ENCODE measurements at regions not wholly inside any gene's neighbourhood (a gene's known extent, or its start where the extent isn't known, plus 50 kb on each side); places are given as distances from the start of the nearest gene placed in this dataset.
"Not testable (repeated sequence)": the region's sequence is repeated elsewhere in the genome, so short reads cannot be mapped to it uniquely, and the experiment has no call there.

DNA sequence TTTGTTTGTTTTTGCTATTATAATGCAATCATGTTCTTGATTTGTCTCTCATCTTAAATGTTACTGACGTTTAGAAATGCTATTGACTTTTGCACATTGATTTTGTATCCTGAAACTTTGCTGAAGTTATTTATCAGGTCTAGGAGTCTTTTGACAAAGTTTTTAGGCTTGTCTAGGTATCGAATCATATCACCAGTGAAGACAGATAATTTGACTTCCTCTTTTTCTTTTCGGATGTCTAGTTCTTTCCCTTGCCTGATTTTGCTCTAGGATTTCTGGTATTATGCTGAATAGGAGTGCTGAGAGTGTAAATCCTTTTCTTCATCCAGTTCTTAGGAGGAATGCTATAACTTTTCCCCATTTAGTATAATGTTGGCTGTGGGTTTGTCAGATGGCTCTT lies 719.7 kb upstream of the BCHE start:
- no peak for DNase-seq (ENCODE audit: low spot score)

DNA sequence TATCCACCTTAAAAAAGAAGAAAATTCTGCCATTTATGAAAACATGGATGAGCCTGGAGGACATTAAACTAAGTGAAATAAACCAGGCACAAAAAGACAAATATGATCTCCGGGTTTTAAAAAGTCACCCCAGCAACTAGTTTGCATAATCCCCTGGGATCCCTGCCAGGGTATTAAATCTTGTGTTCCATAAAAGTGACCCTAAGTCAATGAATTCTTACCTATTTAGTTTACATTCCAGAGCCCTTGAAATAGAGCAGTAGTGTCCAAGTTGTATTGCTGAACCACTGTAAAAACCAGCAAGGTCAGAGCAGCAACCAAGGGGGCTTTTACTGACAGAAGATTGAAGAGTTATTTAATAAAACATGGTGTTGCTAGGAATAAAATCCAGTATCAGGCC lies 716.8 kb upstream of the BCHE start:
- DNase-seq (ENCODE audit: low spot score) (no peak), ATAC-seq (no peak)

More for the DNA sequence above, 719.7 kb upstream of the BCHE start:
- ATAC-seq, result no peak

DNA sequence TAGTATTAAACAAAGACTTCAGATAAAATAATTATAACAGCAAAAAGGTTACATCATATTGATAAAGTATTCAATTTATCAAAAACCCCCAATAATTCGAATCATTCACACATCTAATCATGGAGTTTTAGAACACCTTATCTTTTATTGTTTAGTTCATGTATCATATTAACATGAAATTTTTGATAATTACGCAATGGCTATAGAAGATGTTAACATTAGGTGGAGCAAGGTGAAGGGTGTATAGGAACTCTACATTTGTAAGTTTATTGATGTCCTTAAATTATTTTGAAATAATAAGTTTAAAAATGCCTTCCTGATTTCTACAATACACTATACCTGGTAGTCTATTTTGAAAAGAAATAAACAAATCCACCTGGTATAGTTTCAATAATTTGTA lies 696.5 kb upstream of the BCHE start:
- no peak for DNase-seq (ENCODE audit: low spot score)
- ATAC-seq, result no peak

DNA sequence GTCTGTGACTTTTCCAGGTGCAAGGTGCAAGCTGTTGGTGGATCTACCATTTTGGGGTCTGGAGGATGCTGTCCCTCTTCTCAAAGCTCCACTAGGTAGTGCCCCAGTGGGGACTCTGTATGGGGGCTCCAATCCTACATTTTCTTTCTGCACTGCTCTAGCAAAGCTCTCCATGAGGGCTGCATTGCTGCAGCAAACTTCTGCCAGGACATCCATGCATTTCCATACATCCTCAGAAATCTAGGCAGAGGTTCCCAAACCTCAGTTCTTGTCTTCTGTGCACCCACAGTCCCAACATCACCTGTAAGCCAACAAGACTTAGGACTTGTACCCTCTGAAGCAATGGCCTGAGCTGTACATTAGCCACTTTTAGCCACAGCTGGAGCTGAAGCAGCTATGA lies 694.5 kb upstream of the BCHE start:
- ATAC-seq (no peak), DNase-seq (ENCODE audit: low spot score) (no peak)

DNA sequence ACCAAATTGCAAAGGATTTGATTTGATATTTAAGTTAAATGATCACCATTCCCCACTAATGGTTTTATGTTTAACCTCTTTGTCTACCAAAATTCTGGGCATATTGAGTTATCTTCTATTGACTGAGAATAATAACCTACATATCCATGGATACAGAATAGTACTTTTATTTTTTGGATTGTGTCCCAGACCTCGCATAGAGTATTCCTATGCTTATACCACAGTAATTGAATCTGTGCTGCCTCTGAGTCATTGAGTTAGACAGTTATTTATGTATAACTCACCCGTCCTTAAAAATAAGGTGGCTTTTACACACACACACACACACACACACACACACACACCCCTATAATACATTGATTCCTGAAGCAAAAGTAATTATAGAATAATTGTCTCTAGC lies 690.1 kb upstream of the BCHE start:
- ATAC-seq (no peak), DNase-seq (ENCODE audit: low spot score) (no peak)

DNA sequence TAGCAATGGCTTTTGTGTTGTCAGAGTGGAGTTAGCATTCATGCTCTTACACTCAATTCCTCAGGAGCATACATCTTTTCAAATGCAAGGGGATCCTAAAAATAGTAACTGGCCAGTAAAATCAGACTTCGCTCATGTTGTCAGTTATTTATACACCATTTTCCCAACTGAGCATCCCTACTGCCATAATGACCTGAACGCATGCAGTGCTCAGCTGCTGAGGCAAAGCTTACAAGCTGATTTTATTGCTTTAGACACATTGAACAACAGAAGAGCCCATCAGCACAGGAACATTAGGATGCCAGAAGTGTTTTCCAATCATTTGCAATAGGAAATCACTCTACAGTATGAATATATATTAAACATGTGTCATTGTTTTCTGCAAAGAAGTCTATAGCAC lies 689.7 kb upstream of the BCHE start:
- ATAC-seq (no peak), DNase-seq (ENCODE audit: low spot score) (no peak)

DNA sequence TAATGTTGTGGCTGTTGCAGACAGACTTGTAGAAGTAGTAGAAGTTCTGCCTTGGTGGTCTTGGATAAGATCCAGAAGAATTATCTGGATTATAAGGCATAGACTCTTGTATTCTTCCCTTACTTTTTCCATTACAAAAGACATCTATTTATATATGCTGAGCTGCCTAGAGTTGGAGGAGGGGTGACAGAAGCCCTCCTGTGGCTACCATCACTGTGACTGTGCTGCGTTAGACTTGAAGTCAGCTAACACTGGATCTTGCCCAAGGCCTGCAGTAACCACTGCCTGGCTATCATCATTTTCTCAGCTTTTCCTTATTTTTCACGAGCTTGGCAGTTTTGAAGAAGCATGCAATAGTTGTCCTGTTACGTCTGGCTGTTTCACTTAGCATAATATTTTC lies 684.8 kb upstream of the BCHE start:
- DNase-seq (ENCODE audit: low spot score) (no peak), ATAC-seq (no peak)

DNA sequence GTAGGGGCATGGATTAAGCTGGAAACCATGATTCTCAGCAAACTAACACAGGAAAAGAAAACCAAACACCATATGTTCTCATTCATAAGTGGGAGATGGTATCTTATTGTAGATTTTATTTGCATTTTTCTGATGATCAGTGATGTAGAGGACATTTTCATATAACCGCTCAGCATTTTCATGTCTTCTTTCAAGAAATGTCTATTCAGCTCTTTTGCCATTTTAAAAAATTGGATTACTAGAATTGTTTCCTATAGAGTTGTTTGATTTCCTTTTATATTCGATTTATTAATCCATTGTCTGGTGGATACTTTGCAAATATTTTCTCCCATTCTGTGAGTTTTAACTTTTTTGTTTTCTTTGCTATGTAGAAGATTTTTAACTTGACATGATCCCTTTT lies 682.2 kb upstream of the BCHE start:
- ATAC-seq, result no peak
- no peak for DNase-seq (ENCODE audit: low spot score)

DNA sequence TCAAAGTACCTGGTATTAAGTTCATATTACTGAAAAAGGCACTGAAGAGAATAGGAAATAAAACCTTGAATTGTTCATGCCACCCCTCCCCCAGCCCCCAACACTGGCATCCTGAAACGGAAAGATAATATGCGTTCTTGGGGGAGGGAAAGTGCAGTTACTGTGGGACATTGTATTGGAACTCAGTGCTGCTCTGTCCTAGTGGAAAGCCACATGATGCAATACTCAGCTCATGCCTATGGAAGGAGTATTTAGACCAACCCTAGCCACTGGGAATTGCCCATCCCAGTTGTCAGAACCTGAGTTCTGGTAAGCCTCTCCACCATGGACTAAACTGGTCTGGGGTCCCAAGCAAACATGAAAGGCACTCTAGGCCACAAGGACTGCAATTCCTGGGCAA lies 680.8 kb upstream of the BCHE start:
- ATAC-seq (no peak), DNase-seq (ENCODE audit: low spot score) (no peak)

DNA sequence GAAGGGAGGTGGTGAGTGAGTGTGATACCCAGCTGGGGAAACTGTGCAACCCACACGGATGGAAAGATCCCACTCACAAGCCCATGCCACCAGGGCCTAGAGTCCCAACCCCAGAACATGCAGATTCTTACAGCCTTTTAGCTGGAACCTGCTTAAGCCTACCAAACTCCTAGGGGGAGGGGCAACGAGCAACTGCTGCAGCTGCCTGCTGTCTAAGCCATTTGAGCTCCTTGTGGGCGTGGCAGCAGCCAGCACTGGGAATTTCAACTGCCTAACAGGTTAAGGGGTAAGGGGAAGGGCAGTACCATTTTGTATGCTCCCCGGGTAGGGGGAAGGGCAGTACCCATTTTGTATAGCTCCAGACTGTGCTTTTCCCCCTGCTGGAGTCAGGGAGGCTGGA lies 673.2 kb upstream of the BCHE start:
- no peak for DNase-seq (ENCODE audit: low spot score)
- ATAC-seq, result no peak

DNA sequence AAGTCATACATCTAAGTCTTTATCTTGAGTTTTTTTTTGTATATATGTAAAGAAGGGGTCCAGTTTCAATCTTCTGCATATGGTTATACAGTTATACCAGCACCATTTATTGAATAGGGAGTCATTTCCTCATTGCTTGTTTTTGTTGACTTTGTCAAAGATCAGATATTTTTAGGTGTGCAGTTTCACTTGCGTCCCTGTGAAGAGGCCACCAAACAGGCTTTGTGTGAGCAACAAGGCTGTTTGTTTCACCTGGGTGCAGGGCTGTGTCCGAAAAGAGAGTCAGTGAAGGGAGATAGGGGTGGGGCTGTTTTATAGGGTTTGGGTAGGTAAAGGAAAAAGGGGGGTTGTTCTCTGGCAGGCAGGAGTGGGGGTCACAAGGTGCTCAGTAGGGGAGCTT lies 663.2 kb upstream of the BCHE start:
- not testable (repeated sequence) for DNase-seq (ENCODE audit: low spot score); ATAC-seq

DNA sequence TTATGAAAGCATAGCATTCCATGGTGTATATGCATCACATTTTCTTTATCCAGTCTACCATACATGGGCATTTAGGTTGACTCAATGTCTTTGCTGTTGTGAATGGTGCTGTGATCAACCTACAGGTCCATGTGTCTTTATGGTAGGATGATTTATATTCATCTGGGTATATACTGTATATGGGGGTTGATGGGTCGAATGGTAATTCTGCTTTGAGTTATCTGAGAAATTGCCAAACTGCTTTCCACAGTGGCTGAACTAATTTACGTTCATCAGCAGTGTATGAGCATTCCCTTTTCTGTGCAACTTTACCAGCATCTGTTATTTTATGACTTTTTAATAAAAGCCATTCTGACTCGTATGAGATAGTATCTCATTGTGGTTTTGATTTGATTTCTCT lies 662.4 kb upstream of the BCHE start:
- DNase-seq (ENCODE audit: low spot score) (no peak), ATAC-seq (no peak)

DNA sequence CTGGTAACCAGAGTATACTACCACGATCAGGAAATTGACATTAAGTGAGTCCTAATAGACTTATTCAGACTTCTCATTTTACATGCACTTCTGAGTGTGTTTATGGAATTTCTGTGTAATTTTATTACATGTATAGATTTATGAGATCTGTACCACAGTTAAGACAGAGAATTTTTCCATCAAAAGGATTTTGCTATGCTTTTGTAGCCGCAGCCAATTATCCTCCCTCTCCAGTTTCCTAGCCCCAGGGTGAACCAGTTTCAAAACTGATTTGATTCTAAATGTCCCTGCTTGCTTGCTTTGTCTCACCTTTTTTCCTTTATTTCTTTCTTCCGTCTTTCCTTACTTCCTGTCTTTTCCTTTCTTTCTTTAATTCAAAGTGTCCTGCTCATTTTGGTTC lies 661.2 kb upstream of the BCHE start:
- DNase-seq (ENCODE audit: low spot score) (no peak), ATAC-seq (no peak)

DNA sequence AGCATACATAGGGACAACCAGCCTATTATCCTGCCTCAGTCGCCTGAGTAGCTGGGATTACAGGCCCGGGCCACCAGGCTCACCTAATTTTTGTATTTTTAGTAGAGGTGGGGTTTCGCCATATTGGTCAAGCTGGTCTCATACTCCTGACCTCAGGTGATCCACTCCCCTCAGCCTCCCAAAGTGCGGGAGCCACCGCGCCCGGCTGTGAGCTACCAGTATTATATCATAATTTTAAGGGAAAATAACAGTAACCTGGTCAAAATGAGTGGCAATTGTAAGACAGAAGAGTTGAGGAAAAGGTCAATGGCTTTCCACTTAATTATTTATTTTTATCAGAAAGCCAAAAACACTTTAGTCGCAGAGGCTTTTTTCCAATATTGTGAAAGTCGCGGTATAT lies 652.6 kb upstream of the BCHE start:
- DNase-seq (ENCODE audit: low spot score) (no peak), ATAC-seq (no peak)

DNA sequence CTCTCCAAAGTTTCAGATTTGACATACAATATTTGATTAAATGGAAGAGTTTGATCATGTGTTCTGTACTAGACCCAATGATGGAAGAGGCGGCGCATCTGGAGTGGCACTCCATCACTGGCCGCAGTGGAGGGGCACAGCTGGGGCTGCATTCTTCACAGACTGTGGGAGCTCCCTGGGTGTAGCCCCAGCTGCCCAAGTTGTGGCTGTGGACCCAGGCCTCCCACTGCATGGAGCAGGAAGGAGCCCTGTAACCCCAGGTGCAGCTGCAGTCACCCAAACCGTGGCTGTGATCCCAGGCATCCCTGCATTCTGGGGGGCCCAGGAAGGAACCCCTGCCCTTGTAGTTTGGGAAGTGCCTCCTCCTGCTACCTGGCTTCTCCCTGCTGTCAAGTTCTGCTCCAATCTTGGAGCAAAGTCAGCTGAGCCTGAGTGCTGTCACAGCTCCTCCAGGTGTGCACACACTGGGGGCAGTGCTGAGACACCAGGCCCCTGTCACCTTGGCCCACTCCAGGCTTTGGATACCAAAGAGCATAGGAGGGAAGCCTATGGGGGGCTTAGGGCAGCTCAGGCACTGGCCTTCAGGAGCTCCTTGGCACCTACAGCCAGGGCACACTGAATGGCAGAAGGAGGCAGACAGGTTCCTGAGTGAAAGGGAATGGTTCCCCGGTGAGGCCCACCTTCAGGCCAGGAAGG lies 651.9 kb upstream of the BCHE start:
- ATAC-seq (no peak), DNase-seq (ENCODE audit: low spot score) (no peak)

DNA sequence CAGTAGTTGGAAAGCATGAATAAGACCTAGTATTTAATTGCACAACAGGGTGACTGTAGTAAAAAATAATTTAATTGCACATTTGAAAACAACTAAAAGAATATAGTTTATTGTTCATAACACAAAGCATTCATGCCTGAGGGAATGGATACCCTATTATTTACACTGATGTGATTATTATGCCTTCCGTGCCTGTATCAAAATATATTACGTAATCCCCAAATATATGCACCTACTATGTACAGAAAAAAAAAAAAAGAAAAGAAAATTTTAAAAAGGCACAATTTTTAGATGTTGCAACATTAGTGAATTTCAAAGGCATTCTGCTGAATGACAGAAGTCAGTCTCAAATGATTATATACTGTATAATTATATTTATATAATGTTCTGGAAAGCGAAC lies 647.2 kb upstream of the BCHE start:
- ATAC-seq, result no peak
- DNase-seq (ENCODE audit: low spot score), result no peak

DNA sequence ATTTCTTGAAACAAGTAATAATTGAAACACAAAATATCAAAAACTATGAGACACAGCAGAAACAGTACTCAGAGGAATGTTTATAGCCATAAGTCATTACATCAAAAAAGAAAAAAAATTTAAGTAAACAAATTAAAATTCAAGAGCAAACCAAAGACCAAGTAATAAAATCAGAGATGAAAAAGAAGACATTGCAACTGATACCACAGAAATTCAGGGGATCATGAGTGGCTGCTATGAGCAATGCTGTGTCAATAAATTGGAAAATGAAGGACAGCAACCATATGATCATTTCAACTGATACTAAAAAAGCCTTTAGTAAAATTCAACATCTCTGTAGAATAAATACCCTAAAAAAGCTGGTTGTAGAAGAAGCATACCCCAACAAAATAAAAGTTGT lies 644.1 kb upstream of the BCHE start:
- no peak for ATAC-seq
- no peak for DNase-seq (ENCODE audit: low spot score)

DNA sequence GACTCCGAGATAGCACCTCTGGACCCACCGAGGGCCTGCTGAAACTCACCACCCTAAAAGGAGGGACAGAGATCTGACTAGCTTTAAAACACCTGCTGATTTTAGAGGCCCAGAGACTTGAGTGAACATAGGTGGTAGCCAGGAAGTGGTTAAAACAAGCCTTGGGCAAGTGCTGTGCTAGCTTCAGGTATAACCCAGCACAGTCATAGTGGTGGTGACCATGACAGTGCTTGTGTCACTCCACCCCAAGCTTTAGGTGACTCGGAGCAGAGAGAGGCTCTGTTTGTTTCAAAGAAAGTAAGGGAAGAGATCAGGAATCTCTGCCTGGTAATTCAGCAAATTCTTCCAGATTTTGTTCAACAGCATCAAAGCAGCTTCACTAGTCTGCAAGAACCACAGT lies 641.1 kb upstream of the BCHE start:
- no peak for ATAC-seq

DNA sequence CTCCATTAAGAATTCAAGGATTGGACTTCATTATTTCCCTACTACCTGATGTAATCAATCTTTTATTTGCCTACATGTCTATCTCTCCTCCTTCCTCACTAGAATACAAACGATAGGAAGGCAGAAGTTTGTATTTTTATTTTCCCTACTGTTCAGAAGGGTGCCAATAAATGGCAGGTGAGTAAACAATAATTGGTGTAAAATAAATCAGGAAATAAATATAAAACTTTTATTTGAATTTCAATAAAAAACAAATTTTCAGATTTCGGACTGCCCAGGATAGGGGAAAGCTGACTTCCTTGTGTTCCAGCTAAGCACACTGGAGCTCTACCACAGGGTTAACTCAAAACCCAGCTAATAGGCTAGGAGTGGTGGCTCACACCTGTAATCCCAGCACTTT lies 636.3 kb upstream of the BCHE start:
- DNase-seq (ENCODE audit: low spot score) (no peak), ATAC-seq (no peak)

More for the DNA sequence above, 641.1 kb upstream of the BCHE start:
- DNase-seq (ENCODE audit: low spot score), result no peak

DNA sequence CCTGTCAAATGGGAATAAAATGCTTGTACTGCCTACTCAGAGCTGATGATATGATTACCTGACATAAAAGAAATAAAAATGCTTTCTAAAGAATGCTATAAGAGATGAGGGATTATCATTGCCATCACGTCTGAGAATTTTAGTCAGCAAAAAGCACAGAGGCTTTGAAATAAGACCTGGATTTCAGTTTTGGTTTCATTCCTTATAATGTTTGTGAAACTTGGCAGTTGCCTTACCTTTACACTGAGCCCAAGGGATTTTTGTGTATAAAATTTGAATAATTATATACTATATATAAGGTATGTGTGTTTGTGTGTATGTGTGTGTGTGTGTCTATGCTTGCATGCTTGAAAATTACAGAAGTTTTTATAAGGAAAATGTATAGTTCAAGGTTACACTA lies 634.8 kb upstream of the BCHE start:
- DNase-seq (ENCODE audit: low spot score) (no peak), ATAC-seq (no peak)

DNA sequence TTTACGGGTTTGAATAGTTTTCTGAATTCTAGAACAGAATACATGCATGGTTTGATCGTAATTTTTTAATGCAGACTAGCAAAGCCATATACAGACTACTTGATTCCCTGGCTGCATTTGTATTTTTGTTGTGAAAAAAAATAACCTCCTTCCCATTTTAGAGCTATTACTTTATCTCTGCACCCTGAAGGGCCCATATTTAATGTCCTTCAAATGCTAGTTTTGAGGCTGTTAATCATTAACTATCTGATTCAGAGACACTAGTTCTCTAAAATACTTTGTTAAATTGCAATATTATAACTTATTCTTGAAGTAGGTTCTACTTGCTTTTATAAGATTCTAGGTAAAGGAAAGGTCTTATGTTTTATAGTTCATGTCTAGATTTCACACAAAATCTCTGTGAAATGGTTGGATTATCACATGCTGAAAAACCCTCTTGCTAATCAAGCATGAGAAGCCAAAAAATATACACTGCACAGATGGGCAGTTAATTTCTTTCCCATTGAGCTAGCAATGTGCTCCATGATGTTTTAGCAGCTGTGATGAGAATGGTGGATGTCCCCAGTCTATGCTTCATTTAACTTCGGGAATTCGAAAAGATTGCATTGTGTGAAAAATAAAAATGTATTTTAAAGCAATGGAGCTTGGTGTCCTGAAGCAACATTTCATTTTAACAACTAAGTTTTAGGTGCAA lies 634.0 kb upstream of the BCHE start:
- DNase-seq (ENCODE audit: low spot score), result no peak
- ATAC-seq, result no peak

DNA sequence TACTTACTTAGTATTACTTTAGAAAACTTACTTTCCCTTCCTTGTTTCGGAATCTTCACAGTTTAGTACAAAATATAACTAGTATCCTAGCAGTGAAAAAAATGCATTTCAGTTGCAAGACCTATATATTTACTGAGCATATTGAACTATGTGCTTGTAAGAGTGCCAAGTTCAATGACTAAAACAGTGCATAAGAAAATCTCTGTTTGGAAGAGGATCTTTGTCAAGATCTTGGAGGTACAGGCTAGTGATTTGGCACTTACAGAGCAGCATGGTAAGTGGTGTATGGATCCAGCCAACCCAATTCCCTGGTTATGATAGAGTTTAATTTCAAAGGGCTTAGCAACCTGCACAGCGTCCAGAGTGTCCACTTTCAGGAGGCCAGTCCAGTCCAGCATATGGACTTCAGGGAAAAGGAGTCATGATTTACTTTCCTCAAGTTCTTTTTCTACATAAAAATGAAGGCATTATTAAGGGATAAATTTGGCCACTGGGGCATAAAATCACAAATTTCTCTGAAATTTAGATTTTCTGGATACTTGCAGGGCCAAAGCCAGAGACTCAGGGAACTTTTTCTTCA lies 625.8 kb upstream of the BCHE start:
- no peak for DNase-seq (ENCODE audit: low spot score)
- no peak for ATAC-seq

DNA sequence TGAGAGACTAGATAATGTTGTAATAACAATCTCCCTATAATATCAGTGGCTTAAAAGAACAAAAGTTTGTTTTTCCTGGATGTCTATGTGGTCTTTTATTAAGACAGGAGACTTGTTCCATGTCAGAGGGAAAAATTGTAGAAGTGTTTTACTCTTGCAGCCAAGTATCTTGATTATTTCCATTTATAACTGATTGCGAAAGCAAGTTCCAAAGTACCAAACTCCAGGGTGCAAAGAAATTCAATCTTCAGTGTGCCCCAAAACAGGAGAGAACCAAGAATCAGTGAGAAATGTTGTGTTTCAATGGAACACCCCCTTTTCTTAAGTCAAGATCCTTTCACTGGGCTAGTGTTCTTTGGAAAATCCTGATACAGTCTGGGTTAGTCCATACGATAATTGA lies 624.4 kb upstream of the BCHE start:
- DNase-seq (ENCODE audit: low spot score) (no peak), ATAC-seq (no peak)

All from left lobe of liver (tissue), 2 donors.